Endothelial cell (in vitro differentiated cells): ENCODE measurements at regions not wholly inside any gene's neighbourhood (a gene's known extent, or its start where the extent isn't known, plus 50 kb on each side); places are given as distances from the start of the nearest gene placed in this dataset.
"Not testable (repeated sequence)": the region's sequence is repeated elsewhere in the genome, so short reads cannot be mapped to it uniquely, and the experiment has no call there.

Source experiments
- DNase-seq: peaks from one replicate; pipeline ENCODE4 v3.0.0; 2021; ENCODE audit warnings: low spot score
- H3K27ac Mint-ChIP-seq: one replicate; pipeline ENCODE4 v1.8.0; 2021; ENCODE audit warnings: mixed read lengths, inconsistent platforms; ENCODE audit not compliant: unreplicated experiment
- H3K27me3 Mint-ChIP-seq: one replicate; pipeline ENCODE4 v1.8.0; 2021; ENCODE audit warnings: mild to moderate bottlenecking, moderate library complexity, mixed read lengths, inconsistent platforms; ENCODE audit not compliant: unreplicated experiment
- H3K36me3 Mint-ChIP-seq: one replicate; pipeline ENCODE4 v1.8.0; 2021; ENCODE audit warnings: mild to moderate bottlenecking, low read depth, mixed read lengths, inconsistent platforms; ENCODE audit not compliant: unreplicated experiment
- H3K4me1 Mint-ChIP-seq: one replicate; pipeline ENCODE4 v1.8.0; 2021; ENCODE audit warnings: mild to moderate bottlenecking, mixed read lengths, inconsistent platforms; ENCODE audit not compliant: unreplicated experiment
- H3K4me3 Mint-ChIP-seq: one replicate; pipeline ENCODE4 v1.8.0; 2021; ENCODE audit warnings: mild to moderate bottlenecking, mixed read lengths, inconsistent platforms; ENCODE audit not compliant: unreplicated experiment
- H3K9me3 Mint-ChIP-seq: one replicate; pipeline ENCODE4 v1.8.0; 2021; ENCODE audit warnings: mixed read lengths, inconsistent platforms; ENCODE audit not compliant: unreplicated experiment
- CTCF ChIP-seq: fragments of 200-600 bp; sonication (generic); IDR thresholded peaks from one replicate; pipeline ENCODE4 v1.5.0; 2021; ENCODE audit warnings: antibody characterized with exemption; ENCODE audit not compliant: unreplicated experiment

- H3K9me3 Mint-ChIP-seq: peaks cover 4% of the 10 kb centered on the region
- no peak overlapping the region for H3K4me3 Mint-ChIP-seq
- peaks cover 4% of the 10 kb centered on the region for H3K36me3 Mint-ChIP-seq
- peaks cover 5% of the 10 kb centered on the region for H3K4me1 Mint-ChIP-seq
- TF ChIP-seq CTCF: no peak
- H3K27ac Mint-ChIP-seq: no peak overlapping the region
- peaks cover 5% of the 10 kb centered on the region for H3K27me3 Mint-ChIP-seq
- DNase-seq: no peak
Observed at GRCh38 chr7:106583706-106584690, 77.0 kb downstream of the CCDC71L start.

DNA sequence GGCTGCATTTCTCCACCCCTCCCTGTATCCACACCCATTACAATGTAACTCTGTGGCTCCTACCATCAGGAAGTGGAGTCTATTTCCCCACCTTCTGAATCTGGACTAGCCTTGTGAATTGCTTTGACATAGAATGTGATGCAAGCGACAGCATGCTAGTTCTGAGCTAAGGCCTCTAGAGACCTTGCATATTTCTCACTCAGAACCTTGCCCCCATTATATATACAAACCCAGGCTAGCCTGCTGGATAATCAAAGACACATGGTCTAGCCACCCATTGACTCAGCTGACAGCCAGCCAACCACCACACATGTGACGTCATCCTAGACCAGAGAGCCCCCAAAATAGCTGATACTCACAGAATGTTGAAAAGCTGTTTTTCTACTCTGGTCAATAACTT is 77.9 kb downstream of the CCDC71L start:
- peaks cover 4% of the 10 kb centered on the region for H3K9me3 Mint-ChIP-seq
- H3K27ac Mint-ChIP-seq: no peak overlapping the region
- H3K4me3 Mint-ChIP-seq: no peak overlapping the region
- H3K36me3 Mint-ChIP-seq: peaks cover 4% of the 10 kb centered on the region
- H3K4me1 Mint-ChIP-seq: no peaks in the 10 kb centered on the region
- peaks cover 5% of the 10 kb centered on the region for H3K27me3 Mint-ChIP-seq
- TF ChIP-seq CTCF: no peak
- DNase-seq: no peak

DNA sequence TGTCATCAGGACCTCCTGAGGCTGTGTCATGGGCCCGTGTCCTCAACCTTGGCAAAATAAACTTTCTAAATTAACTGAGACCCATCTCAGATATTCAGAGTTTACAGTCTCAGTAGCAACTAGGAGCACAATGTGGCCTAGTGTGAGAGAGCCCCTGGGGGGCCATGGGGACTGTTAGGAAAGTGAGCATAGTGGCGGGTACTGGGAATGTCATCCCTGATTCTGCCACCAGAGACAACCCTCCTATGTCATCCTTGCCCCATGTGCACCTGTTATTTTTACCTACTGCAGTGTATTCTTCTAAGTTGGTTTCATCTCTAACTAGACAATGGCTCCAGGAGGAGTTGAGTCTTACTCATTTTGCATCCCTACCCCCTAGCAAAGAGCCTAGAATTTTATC is 78.6 kb downstream of the CCDC71L start:
- Mint-ChIP-seq H3K4me3 (no peak overlapping the region), H3K36me3 (peaks cover 4% of the 10 kb centered on the region), H3K27ac (no peak overlapping the region), H3K9me3 (peaks cover 4% of the 10 kb centered on the region), H3K4me1 (no peaks in the 10 kb centered on the region), H3K27me3 (peaks cover 5% of the 10 kb centered on the region)
- no peak for DNase-seq
- TF ChIP-seq CTCF: no peak

DNA sequence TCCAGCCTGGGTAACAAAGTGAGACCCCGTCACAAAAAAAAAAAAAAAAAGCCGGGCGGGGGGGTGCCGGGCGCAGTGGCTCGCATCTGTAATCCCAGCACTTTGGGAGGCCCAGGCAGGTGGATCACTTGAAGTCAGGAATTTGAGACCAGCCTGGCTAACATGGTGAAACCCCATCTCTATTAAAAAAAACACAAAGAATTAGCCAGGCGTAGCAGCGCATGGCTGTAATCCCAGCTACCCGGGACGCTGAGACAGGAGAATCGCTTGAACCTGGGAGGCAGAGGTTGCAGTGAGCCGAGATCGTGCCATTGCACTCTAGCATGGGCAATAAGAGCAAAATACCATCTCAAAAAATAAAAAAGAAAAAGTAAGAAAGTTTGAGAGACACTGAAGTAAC is 81.9 kb downstream of the CCDC71L start:
- H3K4me3 Mint-ChIP-seq, H3K27ac Mint-ChIP-seq, H3K27me3 Mint-ChIP-seq, DNase-seq, H3K9me3 Mint-ChIP-seq, H3K36me3 Mint-ChIP-seq: not testable (repeated sequence)
- peaks cover 12% of the 10 kb centered on the region for H3K4me1 Mint-ChIP-seq

DNA sequence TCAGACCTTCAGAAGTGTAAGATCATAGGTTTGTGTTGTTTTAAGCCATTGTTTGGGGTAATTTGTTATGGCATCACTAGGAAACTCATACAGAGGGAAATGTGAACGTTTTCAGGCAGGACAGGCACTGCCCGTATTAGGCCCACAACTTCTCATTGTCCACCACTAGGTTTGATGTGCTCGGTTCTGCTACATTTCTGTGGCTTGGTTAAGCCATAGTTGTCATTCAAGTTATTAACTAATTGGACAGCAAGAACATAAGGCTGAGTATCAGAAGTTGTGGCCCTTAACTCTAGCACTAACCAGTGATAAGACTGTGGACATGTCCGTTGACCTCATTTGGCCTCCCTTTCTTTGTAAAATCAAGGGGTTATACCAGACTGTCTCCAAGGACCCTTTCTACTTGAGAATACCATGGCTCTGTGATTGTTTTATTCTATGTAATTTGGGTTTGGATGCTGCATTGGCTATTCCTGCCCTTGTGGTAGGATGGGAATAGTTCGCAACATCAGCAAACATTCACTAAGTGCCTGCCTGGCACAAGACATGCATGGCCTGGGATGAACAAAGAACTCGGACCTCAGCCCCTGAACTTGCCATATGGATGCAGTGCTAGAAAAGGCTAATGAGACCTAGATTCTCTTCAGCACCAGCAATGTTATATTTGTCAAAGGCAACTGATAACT is 85.7 kb downstream of the CCDC71L start:
- Mint-ChIP-seq H3K27ac (no peak overlapping the region), H3K4me3 (no peak overlapping the region), H3K36me3 (peaks cover 4% of the 10 kb centered on the region), H3K9me3 (no peaks in the 10 kb centered on the region), H3K4me1 (peaks cover 16% of the 10 kb centered on the region), H3K27me3 (peaks cover 4% of the 10 kb centered on the region)
- no peak for TF ChIP-seq CTCF
- DNase-seq: no peak
